ENCODE measurements at regions not wholly inside any gene's neighbourhood (a gene's known extent, or its start where the extent isn't known, plus 50 kb on each side); places are given as distances from the start of the nearest gene placed in this dataset.
A peak's percentile ranks its signal among the peaks of the same experiment; 100 is the strongest.
"Not testable (repeated sequence)": the region's sequence is repeated elsewhere in the genome, so short reads cannot be mapped to it uniquely, and the experiment has no call there.

GRCh38 chr1:217135987-217136894 lies 413.0 kb upstream of the ESRRG start:
- peak in 1 of 2 experiments; percentile 6 for DNase-seq

- peak; percentile 27 to 50 for DNase-seq
These were observed 412.3 kb upstream of the ESRRG start for GRCh38 chr1:217135569-217135915.

- peak; percentile 27 to 52 for DNase-seq
These were observed 411.8 kb upstream of the ESRRG start for GRCh38 chr1:217134857-217135568.

GRCh38 chr1:217133958-217134856 lies 411.0 kb upstream of the ESRRG start:
- peak in 1 of 2 experiments; percentile 53 for DNase-seq

- DNase-seq, result no peak
These were observed 409.9 kb upstream of the ESRRG start for GRCh38 chr1:217133092-217133491.

- not testable (repeated sequence) for DNase-seq
These were observed 400.1 kb upstream of the ESRRG start for GRCh38 chr1:217123340-217123739.

GRCh38 chr1:217117973-217118465 lies 394.8 kb upstream of the ESRRG start:
- no peak for DNase-seq

GRCh38 chr1:217115404-217116380 lies 392.5 kb upstream of the ESRRG start:
- no peak for DNase-seq

GRCh38 chr1:217109928-217110327 lies 386.7 kb upstream of the ESRRG start:
- DNase-seq, result no peak

GRCh38 chr1:217106231-217106901 lies 383.1 kb upstream of the ESRRG start:
- no peak for DNase-seq

GRCh38 chr1:217105437-217105836 lies 382.2 kb upstream of the ESRRG start:
- DNase-seq, result no peak

- DNase-seq, result peak in 1 of 2 experiments; percentile 10
These were observed 374.6 kb upstream of the ESRRG start for GRCh38 chr1:217097819-217098218.

GRCh38 chr1:217096200-217096599 lies 373.0 kb upstream of the ESRRG start:
- no peak for DNase-seq

GRCh38 chr1:217095050-217095622 lies 371.9 kb upstream of the ESRRG start:
- no peak for DNase-seq

GRCh38 chr1:217091561-217091960 lies 368.3 kb upstream of the ESRRG start:
- DNase-seq, result no peak

- DNase-seq, result peak in 1 of 2 experiments; percentile 57
These were observed 367.1 kb upstream of the ESRRG start for GRCh38 chr1:217090060-217090911.

- peak; percentile 23 to 66 for DNase-seq
These were observed 366.3 kb upstream of the ESRRG start for GRCh38 chr1:217089361-217090014.

- DNase-seq, result peak in 1 of 2 experiments; percentile 21
These were observed 365.5 kb upstream of the ESRRG start for GRCh38 chr1:217088521-217089284.
